ENCODE measurements at regions not wholly inside any gene's neighbourhood (a gene's known extent, or its start where the extent isn't known, plus 50 kb on each side); places are given as distances from the start of the nearest gene placed in this dataset.
"Not testable (repeated sequence)": the region's sequence is repeated elsewhere in the genome, so short reads cannot be mapped to it uniquely, and the experiment has no call there.

DNA sequence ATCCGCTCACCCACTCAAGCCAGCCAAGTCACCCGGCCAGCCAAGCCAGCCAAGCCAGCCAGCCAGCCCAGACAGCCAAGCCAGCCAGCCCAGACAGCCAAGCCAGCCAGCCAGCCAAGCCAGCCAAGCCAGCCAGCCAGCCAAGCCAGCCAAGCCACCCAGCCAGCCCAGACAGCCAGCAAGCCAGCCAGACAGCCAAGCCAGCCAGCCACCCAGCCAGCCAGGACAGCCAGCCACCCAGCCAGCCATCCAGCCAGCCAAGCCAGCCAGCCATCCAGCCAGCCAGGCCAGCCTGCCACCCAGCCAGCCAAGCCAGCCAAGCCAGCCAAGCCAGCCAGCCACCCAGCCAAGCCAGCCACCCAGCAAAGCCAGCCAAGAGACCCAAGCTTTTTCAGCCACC is 316.8 kb upstream of the PLGLB2 start:
- DNase-seq (ENCODE audit: low read depth) = not testable (repeated sequence)

GRCh38 chr2:87432711-87433453 is 315.0 kb upstream of the PLGLB2 start:
- DNase-seq (ENCODE audit: low read depth) = not testable (repeated sequence)

GRCh38 chr2:87436007-87436406 is 311.9 kb upstream of the PLGLB2 start:
- not testable (repeated sequence) for DNase-seq (ENCODE audit: low read depth)

DNA sequence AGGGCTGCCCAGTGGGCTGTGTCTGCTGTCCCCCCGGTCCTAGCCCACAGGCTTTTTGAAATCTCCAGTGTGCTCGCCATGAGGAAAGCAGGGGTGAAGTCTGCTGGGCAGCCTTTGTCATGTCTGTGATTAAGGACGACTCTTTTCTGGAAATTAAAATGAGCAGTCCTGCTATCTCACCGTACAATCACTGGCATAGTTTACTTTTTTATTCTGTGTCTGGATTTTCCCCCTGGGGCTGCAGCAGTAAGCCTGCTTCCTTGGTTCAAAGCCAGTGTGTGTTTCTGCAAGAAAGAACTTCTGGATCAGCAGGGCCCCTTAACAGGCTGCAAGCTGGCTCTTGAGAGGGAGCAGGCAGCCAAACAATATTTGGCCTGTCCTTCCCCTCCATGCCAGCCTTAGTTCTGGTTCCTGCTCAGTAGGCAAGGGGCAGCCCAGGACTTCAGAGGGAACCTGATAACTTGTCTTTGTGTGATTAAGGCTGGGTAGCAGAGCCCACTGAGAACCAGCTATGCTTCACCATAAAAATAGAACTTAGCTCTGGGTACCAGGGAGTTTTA is 310.1 kb upstream of the PLGLB2 start:
- DNase-seq (ENCODE audit: low read depth) = not testable (repeated sequence)

GRCh38 chr2:87438780-87439454 is 309.0 kb upstream of the PLGLB2 start:
- DNase-seq (ENCODE audit: low read depth) = not testable (repeated sequence)

- DNase-seq (ENCODE audit: low read depth) = not testable (repeated sequence)
These were observed 308.2 kb upstream of the PLGLB2 start for GRCh38 chr2:87439617-87440204.

DNA sequence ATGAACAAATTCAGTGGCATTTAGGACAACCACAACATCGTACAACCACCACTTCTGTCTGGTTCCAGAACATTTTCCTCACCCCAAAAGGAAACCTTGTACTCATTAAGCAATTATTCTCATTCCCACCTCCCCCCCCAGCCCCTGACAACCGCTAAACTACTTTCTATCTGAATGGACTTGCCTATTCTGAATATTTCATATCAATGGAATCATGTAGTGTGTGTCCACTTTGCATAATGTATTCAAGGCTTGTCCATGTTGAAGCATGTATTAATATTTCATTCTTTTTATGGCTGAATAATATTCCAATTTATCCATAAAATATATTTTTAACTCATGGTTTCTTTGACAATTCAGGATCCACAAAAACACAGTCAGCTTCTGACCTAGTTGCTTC is 307.2 kb upstream of the PLGLB2 start:
- DNase-seq (ENCODE audit: low read depth) = not testable (repeated sequence)

DNA sequence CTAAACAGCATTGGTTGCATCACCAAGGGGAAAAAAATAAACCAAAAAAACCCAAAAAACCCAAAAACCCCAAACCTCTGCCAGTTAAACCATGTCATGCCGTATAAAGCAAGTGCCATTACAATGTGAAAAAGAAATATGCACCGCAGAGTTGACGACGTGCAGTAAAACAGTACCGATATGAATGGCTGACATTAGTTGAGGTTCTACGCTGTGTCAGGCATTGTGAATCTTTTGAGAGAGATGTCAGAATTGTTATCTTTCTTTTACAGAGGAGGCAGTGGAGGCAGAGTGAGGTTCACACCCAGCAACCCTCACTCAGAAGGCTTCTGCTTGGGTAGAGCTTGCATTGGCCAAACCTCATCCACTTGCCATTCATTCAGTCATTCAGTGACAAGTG is 306.5 kb upstream of the PLGLB2 start:
- DNase-seq (ENCODE audit: low read depth) = not testable (repeated sequence)

- not testable (repeated sequence) for DNase-seq (ENCODE audit: low read depth)
These were observed 304.8 kb upstream of the PLGLB2 start for GRCh38 chr2:87442983-87443577.

GRCh38 chr2:87444951-87445350 is 302.9 kb upstream of the PLGLB2 start:
- DNase-seq (ENCODE audit: low read depth) = not testable (repeated sequence)

DNA sequence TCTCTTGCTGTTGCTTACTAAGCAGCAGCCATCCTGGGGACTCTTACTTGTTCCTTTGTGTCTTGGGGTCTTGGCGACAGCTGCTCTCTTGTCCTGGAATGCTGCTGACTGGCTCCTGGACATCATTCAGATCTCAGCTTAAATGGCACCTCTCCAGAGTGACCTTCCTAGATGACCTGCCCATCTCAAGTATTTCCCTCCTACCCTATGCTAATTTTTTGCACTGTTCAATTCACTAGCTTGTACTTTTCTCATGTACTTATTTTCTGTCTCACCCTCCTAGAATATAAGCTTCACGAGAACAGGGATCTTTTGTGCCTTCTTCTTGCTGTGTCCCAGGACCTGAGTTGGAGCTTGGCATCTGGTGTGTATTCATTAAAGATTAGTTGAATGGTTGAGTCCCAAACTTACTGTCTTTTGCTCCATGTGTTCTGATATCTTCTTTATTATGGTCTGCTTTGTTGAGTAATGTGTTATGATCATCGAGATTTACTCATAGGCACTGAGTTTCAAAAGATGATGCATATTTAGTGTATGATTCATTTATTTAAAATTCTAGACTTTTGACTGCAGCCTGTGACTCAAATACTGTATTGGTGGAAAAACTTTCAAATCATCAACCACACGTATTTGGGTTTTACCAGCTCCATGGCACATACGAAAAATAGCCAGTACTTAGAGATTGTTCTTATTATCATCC is 302.1 kb upstream of the PLGLB2 start:
- DNase-seq (ENCODE audit: low read depth) = not testable (repeated sequence)

- not testable (repeated sequence) for DNase-seq (ENCODE audit: low read depth)
These were observed 301.6 kb upstream of the PLGLB2 start for GRCh38 chr2:87446313-87446696.

- not testable (repeated sequence) for DNase-seq (ENCODE audit: low read depth)
These were observed 298.4 kb upstream of the PLGLB2 start for GRCh38 chr2:87449462-87449980.

- not testable (repeated sequence) for DNase-seq (ENCODE audit: low read depth)
These were observed 295.7 kb upstream of the PLGLB2 start for GRCh38 chr2:87452193-87452592.

DNA sequence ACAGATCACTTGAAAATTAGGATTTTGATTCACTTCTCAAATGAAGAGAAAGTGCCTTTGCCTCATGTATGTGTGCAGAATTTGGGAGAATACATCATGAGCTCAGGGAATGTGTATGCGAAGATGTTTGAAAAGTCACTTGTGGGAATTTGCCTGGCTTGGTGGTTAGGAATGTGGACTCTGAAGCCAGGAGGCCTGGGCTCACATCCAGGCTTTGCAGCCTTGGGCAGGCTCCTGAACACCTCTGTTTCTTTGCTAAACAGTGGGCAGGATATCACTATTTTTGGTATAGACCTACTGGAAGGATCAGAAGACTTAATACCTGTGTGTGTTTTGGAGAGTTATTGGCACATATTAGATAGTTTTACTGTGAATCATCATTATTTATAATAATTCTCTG is 295.0 kb upstream of the PLGLB2 start:
- not testable (repeated sequence) for DNase-seq (ENCODE audit: low read depth)

DNA sequence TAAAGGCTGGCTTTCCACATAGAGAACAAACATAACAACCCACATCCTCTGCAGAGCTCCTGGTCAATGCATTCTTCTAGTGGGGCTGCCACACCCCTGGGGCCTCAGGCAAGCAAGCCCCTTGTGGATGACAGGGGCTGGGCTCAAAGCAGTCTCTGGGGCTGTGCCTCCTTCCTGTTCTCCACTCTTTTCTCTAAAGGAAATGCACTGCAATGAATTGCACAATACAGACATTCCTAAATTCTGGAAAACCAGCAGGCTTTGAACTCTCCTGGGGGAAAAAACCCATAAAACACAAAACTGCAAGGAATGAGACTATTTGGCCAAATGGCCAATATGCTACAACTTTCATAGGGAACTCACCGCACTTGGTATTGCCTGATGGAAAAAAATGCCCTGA is 293.9 kb upstream of the PLGLB2 start:
- not testable (repeated sequence) for DNase-seq (ENCODE audit: low read depth)

- not testable (repeated sequence) for DNase-seq (ENCODE audit: low read depth)
These were observed 293.5 kb upstream of the PLGLB2 start for GRCh38 chr2:87454421-87454820.

- not testable (repeated sequence) for DNase-seq (ENCODE audit: low read depth)
These were observed 292.6 kb upstream of the PLGLB2 start for GRCh38 chr2:87455209-87455853.

- not testable (repeated sequence) for DNase-seq (ENCODE audit: low read depth)
These were observed 292.0 kb upstream of the PLGLB2 start for GRCh38 chr2:87455854-87456249.

- DNase-seq (ENCODE audit: low read depth) = not testable (repeated sequence)
These were observed 291.3 kb upstream of the PLGLB2 start for GRCh38 chr2:87456477-87457128.

All from CMK (cell line).